IMR-90 (cell line): ENCODE measurements at regions not wholly inside any gene's neighbourhood (a gene's known extent, or its start where the extent isn't known, plus 50 kb on each side); places are given as distances from the start of the nearest gene placed in this dataset.

Experiments used
- ATAC-seq: fragments of 200-7000 bp; cut with Tn5 transposase; 2 replicates; pipeline ENCODE4 v1.9.1; 2020; ENCODE audit warnings: low read depth, mild to moderate bottlenecking, moderate library complexity
- BruUV-seq: library from RNA; stranded (reverse); fragments of 400-500 nt; replicated peaks from 2 replicates; lab custom pipeline; 2021; lab: Mats Ljungman, UMichigan
- CTCF ChIA-PET: fragments of 300-600 bp; formaldehyde crosslinking; extraction: SDS; loops from one replicate; lab custom pipeline; 2021; ENCODE audit warnings: antibody characterized with exemption; lab: Yijun Ruan, JAX
- POLR2A ChIA-PET: fragments of 300-600 bp; sonication (Branson Sonifier 250); formaldehyde crosslinking; loops from one replicate; lab custom pipeline; 2022; ENCODE audit warnings: antibody characterized with exemption; ENCODE audit not compliant: unreplicated experiment; lab: Charles Lee
- DNase-seq: peaks from one replicate; pipeline ENCODE4 v3.0.0; 2013
- H2AFZ ChIP-seq: replicated peaks from 2 replicates; pipeline ENCODE3; 2013; ENCODE audit warnings: low read length, mild to moderate bottlenecking; ENCODE audit not compliant: poor library complexity
- H2AK5ac ChIP-seq: 2 replicates; pipeline ENCODE4 v1.6.1; 2013; ENCODE audit warnings: low read depth, low read length, inconsistent platforms
- H2AK9ac ChIP-seq: replicated peaks from 2 replicates; pipeline ENCODE3; 2013; ENCODE audit warnings: mild to moderate bottlenecking, low read depth, low read length, moderate library complexity; ENCODE audit not compliant: poor library complexity
- H2BK120ac ChIP-seq: 2 replicates; pipeline ENCODE4 v1.6.1; 2013; ENCODE audit warnings: low read depth, low read length, inconsistent platforms
- H2BK15ac ChIP-seq: 3 replicates; pipeline ENCODE4 v1.6.1; 2013; ENCODE audit warnings: low read depth, low read length, inconsistent platforms
- H2BK20ac ChIP-seq: 2 replicates; pipeline ENCODE4 v1.6.1; 2013; ENCODE audit warnings: low read depth, mild to moderate bottlenecking, inconsistent platforms, low read length, moderate library complexity
- H2BK5ac ChIP-seq: 2 replicates; pipeline ENCODE4 v1.6.1; 2013; ENCODE audit warnings: mild to moderate bottlenecking, low read depth, low read length, inconsistent platforms; ENCODE audit not compliant: poor library complexity, severe bottlenecking
- H3K14ac ChIP-seq: replicated peaks from 2 replicates; pipeline ENCODE4 v1.6.1; 2013; ENCODE audit warnings: low read depth, low read length, inconsistent platforms
- H3K18ac ChIP-seq: 2 replicates; pipeline ENCODE4 v1.6.1; 2013; ENCODE audit warnings: low read depth, low read length, control low read depth
- H3K23ac ChIP-seq: 2 replicates; pipeline ENCODE4 v1.6.1; 2013; ENCODE audit warnings: low read depth, low read length, inconsistent platforms
- H3K27ac ChIP-seq: 2 replicates; pipeline ENCODE4 v1.5.1; 2013; ENCODE audit warnings: mild to moderate bottlenecking, control low read depth, low read length; ENCODE audit not compliant: insufficient read depth
- H3K27me3 ChIP-seq: 2 replicates; pipeline ENCODE4 v1.6.1; 2013; ENCODE audit warnings: low read length; ENCODE audit not compliant: control insufficient read depth, insufficient read depth
- H3K36me3 ChIP-seq: 2 replicates; pipeline ENCODE4 v1.6.1; 2013; ENCODE audit warnings: low read length, mixed read lengths; ENCODE audit not compliant: control insufficient read depth, insufficient read depth
- H3K4ac ChIP-seq: 2 replicates; pipeline ENCODE4 v1.6.1; 2013; ENCODE audit warnings: low read depth, low read length, inconsistent platforms
- H3K4me1 ChIP-seq: 2 replicates; pipeline ENCODE4 v1.6.1; 2013; ENCODE audit warnings: low read length, mixed read lengths; ENCODE audit not compliant: control insufficient read depth, insufficient read depth
- H3K4me2 ChIP-seq: 2 replicates; pipeline ENCODE4 v1.6.1; 2013; ENCODE audit warnings: low read depth, mild to moderate bottlenecking, control low read depth, low read length, moderate library complexity
- H3K4me3 ChIP-seq: 2 replicates; pipeline ENCODE4 v1.5.1; 2013; ENCODE audit warnings: low read depth, mild to moderate bottlenecking, control low read depth, low read length, moderate library complexity; ENCODE audit not compliant: insufficient read depth
- H3K56ac ChIP-seq: 2 replicates; pipeline ENCODE4 v1.6.1; 2013; ENCODE audit warnings: low read length, inconsistent platforms; ENCODE audit not compliant: insufficient read depth; ENCODE audit errors: extremely low read depth
- H3K79me1 ChIP-seq, 2 experiments: 2 replicates each; pipeline ENCODE4 v1.6.1; 2013; ENCODE audit warnings: low read length in 2 of 2, inconsistent platforms in 1 of 2, low read depth in 1 of 2
- H3K9ac ChIP-seq: 2 replicates; pipeline ENCODE4 v1.6.1; 2013; ENCODE audit warnings: low read depth, low read length, control low read depth
- H3K9me1 ChIP-seq: 2 replicates; pipeline ENCODE4 v1.6.1; 2013; ENCODE audit warnings: low read length, inconsistent platforms; ENCODE audit not compliant: insufficient read depth
- H3K9me3 ChIP-seq: 2 replicates; pipeline ENCODE4 v1.6.1; 2013; ENCODE audit warnings: low read length; ENCODE audit not compliant: control insufficient read depth, insufficient read depth
- H4K20me1 ChIP-seq: 2 replicates; pipeline ENCODE4 v1.6.1; 2013; ENCODE audit warnings: low read length, inconsistent platforms; ENCODE audit not compliant: insufficient read depth
- H4K5ac ChIP-seq: 2 replicates; pipeline ENCODE4 v1.6.1; 2013; ENCODE audit warnings: mild to moderate bottlenecking, low read depth, low read length, control low read depth
- H4K8ac ChIP-seq, 2 experiments: 2 replicates each; pipeline ENCODE4 v1.6.1; 2013; ENCODE audit warnings: low read depth in 2 of 2, low read length in 2 of 2, control low read depth in 1 of 2, inconsistent platforms in 1 of 2
- H4K91ac ChIP-seq: 2 replicates; pipeline ENCODE4 v1.6.1; 2013; ENCODE audit warnings: low read depth, low read length, inconsistent platforms; ENCODE audit not compliant: insufficient read depth
- CTCF ChIP-seq: conservative IDR thresholded peaks from 2 replicates; pipeline ENCODE4 v1.5.1; 2012; ENCODE audit warnings: mild to moderate bottlenecking, low read depth, low read length, improper control_type of control experiment
- FOS ChIP-seq: fragments of 150-350 bp; IDR thresholded peaks from 2 replicates; pipeline ENCODE4 v1.6.1; 2016; ENCODE audit warnings: low read depth, low read length
- RCOR1 ChIP-seq: IDR thresholded peaks from 2 replicates; pipeline ENCODE4 v1.6.1; 2012; ENCODE audit warnings: mild to moderate bottlenecking, low read length, improper control_type of control experiment; ENCODE audit not compliant: insufficient replicate concordance
- RFX5 ChIP-seq: IDR thresholded peaks from 2 replicates; pipeline ENCODE4 v1.8.0; 2012; ENCODE audit warnings: low read depth, mild to moderate bottlenecking, low read length, moderate library complexity
- USF2 ChIP-seq: fragments of 150-350 bp; IDR thresholded peaks from 2 replicates; pipeline ENCODE4 v1.6.1; 2017; ENCODE audit warnings: mild to moderate bottlenecking, antibody characterized with exemption, low read length, low read depth
- WGBS, 2 experiments: methylation state at CpG; one replicate each; pipeline versions ENCODE4 v1.1.5 to v1.1.7; 2013; ENCODE audit warnings: missing lambda C conversion rate in 2 of 2; ENCODE audit not compliant: insufficient read length in 1 of 2; ENCODE audit errors: extremely low coverage in 2 of 2; 5-methylcytosine and 5-hydroxymethylcytosine counted together
- dilution Hi-C: fragments of 300-500 bp; cut with HindIII; formaldehyde crosslinking; loops from one replicate; pipeline ENCODE4 v1.14.3; 2018; ENCODE audit warnings: low sequenced_read_pairs; ENCODE audit not compliant: unreplicated experiment
- in situ Hi-C: fragments of 300-500 bp; cut with MboI; formaldehyde crosslinking; loops from 3 replicates; pipeline ENCODE4 v1.14.3; 2019; ENCODE audit warnings: low sequenced_read_pairs, inconsistent platforms, mixed read lengths
- intact Hi-C: fragments of 100-400 bp; cut with micrococcal nuclease; formaldehyde crosslinking; loops from 2 replicates; pipeline ENCODE4 v1.10.0; 2022

- CTCF ChIA-PET: no interaction called here
- H3K36me3 ChIP-seq: no peaks in the 10 kb centered on the region
- H3K4me2 ChIP-seq: no peak overlapping the region
- H3K27ac ChIP-seq: no peak overlapping the region
- H3K9me3 ChIP-seq: peaks cover 5% of the 10 kb centered on the region
- POLR2A ChIA-PET: no interaction called here
- in situ Hi-C loops: no loop called here
- H2AFZ ChIP-seq: no peak overlapping the region
- H4K20me1 ChIP-seq: no peaks in the 10 kb centered on the region
- H3K14ac ChIP-seq: no peak overlapping the region
- dilution Hi-C loops: no loop called here
- H2AK9ac ChIP-seq: no peak overlapping the region
- H3K18ac ChIP-seq: no peak overlapping the region
- no peak overlapping the region for H3K9ac ChIP-seq
- H2BK20ac ChIP-seq: no peak overlapping the region
- TF ChIP-seq RFX5 (no peak), CTCF (no peak), FOS (no peak), USF2 (no peak), RCOR1 (no peak)
- 60% methylated on average over 1 of the region's 7 CpGs; no CpG with 5 or more reads in 1 of the 2 experiments for WGBS, 2 experiments
- no peaks in the 10 kb centered on the region for H3K79me1 ChIP-seq
- no peak for DNase-seq
- ATAC-seq: no peak
- H3K9me1 ChIP-seq: no peaks in the 10 kb centered on the region
- no peaks in the 10 kb centered on the region for H3K4me1 ChIP-seq
- no peak overlapping the region for H2BK120ac ChIP-seq
- BruUV-seq: no TSS peak
- H4K8ac ChIP-seq: no peak overlapping the region
- H4K5ac ChIP-seq: no peak overlapping the region
- H2BK15ac ChIP-seq: no peak overlapping the region
- no peak overlapping the region for H3K23ac ChIP-seq
- no peak overlapping the region for H2AK5ac ChIP-seq
- peaks cover 19% of the 10 kb centered on the region for H3K27me3 ChIP-seq
- H3K4ac ChIP-seq: no peak overlapping the region
- intact Hi-C loops: no loop called here
- no peak overlapping the region for H3K56ac ChIP-seq
- no peak overlapping the region for H2BK5ac ChIP-seq
- H3K4me3 ChIP-seq: no peak overlapping the region
- no peak overlapping the region for H4K91ac ChIP-seq
Measured at GRCh38 chr2:121015971-121016485, 269.0 kb downstream of the TFCP2L1 start.
